ENCODE measurements at regions not wholly inside any gene's neighbourhood (a gene's known extent, or its start where the extent isn't known, plus 50 kb on each side); places are given as distances from the start of the nearest gene placed in this dataset.
A peak's percentile ranks its signal among the peaks of the same experiment; 100 is the strongest.

- Histone ChIP-seq H3K9ac (no peak overlapping the region), H3F3A (ENCODE audit: insufficient read depth) (no peaks in the 10 kb centered on the region), H3K79me2 (ENCODE audit: insufficient read depth) (no peaks in the 10 kb centered on the region), H3K4me1 (ENCODE audit: insufficient read depth) (no peaks in the 10 kb centered on the region), H3K4me2 (ENCODE audit: unreplicated experiment) (no peak overlapping the region), H3K4me3 (no peak overlapping the region), H3K27ac (no peak overlapping the region), H3K9me2 (ENCODE audit: insufficient read depth) (0 out of 2 replicates have a peak, but pooled peaks cover 4% of the 10 kb centered on the region), H4K20me1 (ENCODE audit: insufficient read depth) (no peaks in the 10 kb centered on the region), H3K27me3 (replicated peaks; ENCODE audit: insufficient read depth) (no peaks in the 10 kb centered on the region), H2AFZ (no peak overlapping the region), H3K36me3 (ENCODE audit: low read depth) (0 out of 2 replicates have a peak, but pooled peaks cover 3% of the 10 kb centered on the region), H3K9me3 (ENCODE audit: low read depth) (peaks cover 3% of the 10 kb centered on the region)
- in situ Hi-C loops (cut with MboI): no loop called here
- no peak for DNase-seq
- TF ChIP-seq EZH2 (IDR thresholded peaks at IDR 0.05; ENCODE audit: insufficient read depth, poor library complexity, severe bottlenecking) (no peak), EZH2phosphoT487 (IDR thresholded peaks at IDR 0.05; ENCODE audit: insufficient read depth, low read depth) (no peak)
- 84 to 88% methylated on average over 7 to 10 of the region's 10 CpGs for WGBS, 2 experiments (ENCODE audit: low coverage in 1 of 2, low lambda C conversion rate in 2 of 2, missing lambda C conversion rate in 2 of 2)
Observed at GRCh38 chr1:186550832-186551231, 89.9 kb upstream of the PDC start.

DNA sequence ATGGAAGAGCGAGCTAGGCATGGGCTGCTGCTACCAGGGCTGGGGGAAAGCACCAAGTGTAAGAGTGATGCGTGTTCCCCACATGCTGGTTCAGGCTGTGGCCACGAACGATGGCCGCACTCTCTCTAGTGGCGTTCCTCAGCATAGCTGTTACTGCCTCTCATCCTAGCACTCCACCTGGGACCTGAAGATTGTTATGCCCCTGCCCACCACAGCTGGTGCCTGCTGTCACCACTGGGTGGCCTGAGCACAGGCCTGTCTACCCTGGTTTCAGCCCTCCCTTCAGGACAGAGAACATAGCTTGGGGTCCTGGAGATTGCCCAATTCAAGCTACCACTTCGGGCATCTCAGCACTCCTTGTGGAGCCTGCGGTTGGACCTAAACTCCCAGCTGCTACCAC lies 80.1 kb upstream of the PDC start:
- peaks cover 26% of the 10 kb centered on the region for H3K4me1 ChIP-seq (ENCODE audit: insufficient read depth)
- H3K9me2 ChIP-seq (ENCODE audit: insufficient read depth): no peaks in the 10 kb centered on the region
- H3K4me3 ChIP-seq: no peak overlapping the region
- 85 to 92% methylated on average over 8 of the region's 8 CpGs for WGBS, 2 experiments (ENCODE audit: low coverage in 1 of 2, low lambda C conversion rate in 2 of 2, missing lambda C conversion rate in 2 of 2)
- H3K79me2 ChIP-seq (ENCODE audit: insufficient read depth): no peaks in the 10 kb centered on the region
- H3K27me3 ChIP-seq (replicated peaks; ENCODE audit: insufficient read depth): no peaks in the 10 kb centered on the region
- H3K9ac ChIP-seq: no peak overlapping the region
- TF ChIP-seq EZH2phosphoT487 (IDR thresholded peaks at IDR 0.05; ENCODE audit: insufficient read depth, low read depth) (no peak), EZH2 (IDR thresholded peaks at IDR 0.05; ENCODE audit: insufficient read depth, poor library complexity, severe bottlenecking) (no peak)
- H4K20me1 ChIP-seq (ENCODE audit: insufficient read depth): no peaks in the 10 kb centered on the region
- DNase-seq: no peak
- H3F3A ChIP-seq (ENCODE audit: insufficient read depth): peaks cover 24% of the 10 kb centered on the region
- no peak overlapping the region for H2AFZ ChIP-seq
- no peak overlapping the region for H3K27ac ChIP-seq
- H3K36me3 ChIP-seq (ENCODE audit: low read depth): no peaks in the 10 kb centered on the region
- peaks cover 3% of the 10 kb centered on the region for H3K9me3 ChIP-seq (ENCODE audit: low read depth)
- in situ Hi-C loops (cut with MboI): no loop called here
- no peak overlapping the region for H3K4me2 ChIP-seq (ENCODE audit: unreplicated experiment)

DNA sequence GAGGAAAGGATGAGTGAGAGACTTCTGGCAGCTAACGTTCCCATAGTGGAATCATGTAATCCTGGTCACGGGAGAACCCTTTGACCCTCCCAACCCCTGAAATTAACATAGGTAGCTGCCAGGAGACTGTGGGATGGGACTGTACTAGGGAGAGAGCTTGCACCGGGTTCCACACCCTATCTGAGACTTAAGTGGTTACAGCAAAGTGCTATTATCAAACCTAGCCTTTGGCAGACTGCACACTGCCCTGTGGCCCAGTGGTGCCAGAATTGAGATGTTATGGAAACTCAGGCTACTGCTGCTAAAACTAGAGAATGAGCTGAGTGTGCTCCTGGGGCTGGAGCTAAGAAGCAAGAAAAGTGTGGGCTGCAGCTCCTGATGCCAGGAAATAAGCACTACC lies 79.6 kb upstream of the PDC start:
- no peaks in the 10 kb centered on the region for H4K20me1 ChIP-seq (ENCODE audit: insufficient read depth)
- 67 to 92% methylated on average over 3 of the region's 3 CpGs for WGBS, 2 experiments (ENCODE audit: low coverage in 1 of 2, low lambda C conversion rate in 2 of 2, missing lambda C conversion rate in 2 of 2)
- H3K9me2 ChIP-seq (ENCODE audit: insufficient read depth): no peaks in the 10 kb centered on the region
- H3K36me3 ChIP-seq (ENCODE audit: low read depth): no peaks in the 10 kb centered on the region
- no peak overlapping the region for H3K27ac ChIP-seq
- peaks cover 27% of the 10 kb centered on the region for H3F3A ChIP-seq (ENCODE audit: insufficient read depth)
- no peak overlapping the region for H3K4me3 ChIP-seq
- H3K4me2 ChIP-seq (ENCODE audit: unreplicated experiment): no peak overlapping the region
- no peak overlapping the region for H2AFZ ChIP-seq
- no peak for TF ChIP-seq EZH2phosphoT487 (IDR thresholded peaks at IDR 0.05; ENCODE audit: insufficient read depth, low read depth)
- TF ChIP-seq EZH2 (IDR thresholded peaks at IDR 0.05; ENCODE audit: insufficient read depth, poor library complexity, severe bottlenecking): no peak
- H3K27me3 ChIP-seq (replicated peaks; ENCODE audit: insufficient read depth): no peaks in the 10 kb centered on the region
- in situ Hi-C loops (cut with MboI): no loop called here
- H3K9ac ChIP-seq: no peak overlapping the region
- H3K79me2 ChIP-seq (ENCODE audit: insufficient read depth): no peaks in the 10 kb centered on the region
- peaks cover 3% of the 10 kb centered on the region for H3K9me3 ChIP-seq (ENCODE audit: low read depth)
- H3K4me1 ChIP-seq (ENCODE audit: insufficient read depth): peaks cover 31% of the 10 kb centered on the region
- DNase-seq: no peak

DNA sequence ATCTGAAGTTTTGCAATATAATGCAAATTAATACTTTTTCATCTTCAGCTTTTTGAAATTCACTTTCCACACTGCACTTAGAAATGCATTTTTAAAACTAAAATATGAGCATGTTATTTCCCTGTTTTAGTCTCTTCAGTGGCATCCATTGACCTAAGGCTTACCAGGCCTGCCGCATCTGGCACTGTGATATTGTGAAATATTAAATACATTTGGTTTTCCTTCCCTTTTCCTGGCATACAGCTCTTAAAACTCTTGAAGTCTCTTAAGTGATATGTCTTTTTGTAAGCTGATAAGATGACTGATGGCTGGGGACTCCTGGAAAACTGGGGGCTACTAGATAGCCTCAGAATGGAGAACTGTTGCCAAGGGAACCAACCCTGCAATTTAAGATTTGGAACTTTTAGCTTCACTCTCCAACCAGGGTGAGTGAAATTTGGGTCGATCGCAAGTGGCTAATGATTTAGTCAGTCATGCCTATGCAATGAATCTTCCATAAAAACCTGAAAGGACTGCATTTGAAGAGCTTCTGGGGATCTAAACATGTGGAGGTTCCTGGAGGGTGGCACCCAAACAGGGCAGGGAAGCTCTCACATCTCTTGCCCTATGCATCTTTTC lies 75.5 kb upstream of the PDC start:
- H4K20me1 ChIP-seq (ENCODE audit: insufficient read depth): no peaks in the 10 kb centered on the region
- H3K79me2 ChIP-seq (ENCODE audit: insufficient read depth): no peaks in the 10 kb centered on the region
- in situ Hi-C loops (cut with MboI): no loop called here
- H3K27ac ChIP-seq: peak overlapping the region; percentile 77
- peak overlapping the region; percentile 46 for H3K9ac ChIP-seq
- peak overlapping the region; percentile 60 for H2AFZ ChIP-seq
- H3K9me3 ChIP-seq (ENCODE audit: low read depth): no peaks in the 10 kb centered on the region
- peaks cover 39% of the 10 kb centered on the region for H3F3A ChIP-seq (ENCODE audit: insufficient read depth)
- peak overlapping the region; percentile 64 for H3K4me2 ChIP-seq (ENCODE audit: unreplicated experiment)
- peaks cover 4% of the 10 kb centered on the region; the same call in 1 of the 2 replicates for H3K9me2 ChIP-seq (ENCODE audit: insufficient read depth)
- no peaks in the 10 kb centered on the region for H3K36me3 ChIP-seq (ENCODE audit: low read depth)
- no peaks in the 10 kb centered on the region for H3K27me3 ChIP-seq (replicated peaks; ENCODE audit: insufficient read depth)
- peak overlapping the region; percentile 34 for H3K4me3 ChIP-seq
- peak; percentile 64 for DNase-seq
- H3K4me1 ChIP-seq (ENCODE audit: insufficient read depth): peaks cover 49% of the 10 kb centered on the region
- TF ChIP-seq EZH2phosphoT487 (IDR thresholded peaks at IDR 0.05; ENCODE audit: insufficient read depth, low read depth): no peak
- TF ChIP-seq EZH2 (IDR thresholded peaks at IDR 0.05; ENCODE audit: insufficient read depth, poor library complexity, severe bottlenecking): no peak
- WGBS, 2 experiments (ENCODE audit: low coverage in 1 of 2, low lambda C conversion rate in 2 of 2, missing lambda C conversion rate in 2 of 2): 9 to 12% methylated on average over 3 of the region's 3 CpGs

Data from GM23248 (cell line).